ENCODE measurements at regions not wholly inside any gene's neighbourhood (a gene's known extent, or its start where the extent isn't known, plus 50 kb on each side); places are given as distances from the start of the nearest gene placed in this dataset.

- no peaks in the 10 kb centered on the region for H3K36me3 ChIP-seq (ENCODE audit: control insufficient read depth in 2 of 2, extremely low read depth in 1 of 2, insufficient read depth in 2 of 2, low read length in 2 of 2)
- H3K79me2 ChIP-seq (ENCODE audit: control insufficient read depth, insufficient read depth, low read length), result no peaks in the 10 kb centered on the region
- no peaks in the 10 kb centered on the region for H3K9me3 ChIP-seq (ENCODE audit: control insufficient read depth, low read depth, low read length)
- DNase-seq (ENCODE audit: low read depth, low spot score) (no peak), FAIRE-seq (no peak)
- H3K9me1 ChIP-seq (ENCODE audit: control insufficient read depth, extremely low read depth, insufficient read depth, low read length), result no peaks in the 10 kb centered on the region
- no peak overlapping the region for H3K9ac ChIP-seq (ENCODE audit: control insufficient read depth, extremely low read depth, insufficient read depth, low read length)
- H3K4me2 ChIP-seq (ENCODE audit: control insufficient read depth, extremely low read depth, insufficient read depth, low read depth, low read length), result no peak overlapping the region
- dilution Hi-C loops (cut with MboI; ENCODE audit: extremely low pct_ligation_motif_present, low sequenced_read_pairs), result no loop called here
- H3K4me1 ChIP-seq (ENCODE audit: control insufficient read depth, extremely low read depth, insufficient read depth, low read length), result no peaks in the 10 kb centered on the region
- TF ChIP-seq EZH2 (IDR thresholded peaks at IDR 0.05; ENCODE audit: low read length), result no peak
- no peak for TF ChIP-seq CTCF (optimal IDR thresholded peaks at IDR 0.05 in 1 of 3, IDR thresholded peaks at IDR 0.05 in 1 of 3, conservative IDR thresholded peaks at IDR 0.05 in 1 of 3; ENCODE audit: extremely low read depth in 1 of 3, insufficient read depth in 2 of 3, low read length in 3 of 3)
- H3K27me3 ChIP-seq (ENCODE audit: control insufficient read depth, extremely low read depth, insufficient read depth, low read length), result no peaks in the 10 kb centered on the region
- no peak overlapping the region for H3K4me3 ChIP-seq (ENCODE audit: control insufficient read depth in 2 of 3, extremely low read depth in 1 of 3, insufficient read depth in 2 of 3, low read depth in 1 of 3, low read length in 3 of 3)
- H3K27ac ChIP-seq (ENCODE audit: control insufficient read depth, insufficient read depth, low read length), result no peak overlapping the region
- no peak overlapping the region for H2AFZ ChIP-seq (ENCODE audit: control insufficient read depth, low read length)
- no peaks in the 10 kb centered on the region for H4K20me1 ChIP-seq (ENCODE audit: control insufficient read depth, extremely low read depth, insufficient read depth, low read length)
These were observed 221.9 kb downstream of the LHFPL1 start for GRCh38 chrX:112457788-112458187.

- dilution Hi-C loops (cut with MboI; ENCODE audit: extremely low pct_ligation_motif_present, low sequenced_read_pairs), result no loop called here
- Histone ChIP-seq H4K20me1 (ENCODE audit: control insufficient read depth, extremely low read depth, insufficient read depth, low read length) (no peaks in the 10 kb centered on the region), H3K36me3 (ENCODE audit: control insufficient read depth in 2 of 2, extremely low read depth in 1 of 2, insufficient read depth in 2 of 2, low read length in 2 of 2) (no peaks in the 10 kb centered on the region), H3K4me3 (ENCODE audit: control insufficient read depth in 2 of 3, extremely low read depth in 1 of 3, insufficient read depth in 2 of 3, low read depth in 1 of 3, low read length in 3 of 3) (no peak overlapping the region), H2AFZ (ENCODE audit: control insufficient read depth, low read length) (no peak overlapping the region), H3K4me2 (ENCODE audit: control insufficient read depth, extremely low read depth, insufficient read depth, low read depth, low read length) (no peak overlapping the region), H3K9ac (ENCODE audit: control insufficient read depth, extremely low read depth, insufficient read depth, low read length) (no peak overlapping the region), H3K4me1 (ENCODE audit: control insufficient read depth, extremely low read depth, insufficient read depth, low read length) (no peaks in the 10 kb centered on the region), H3K27me3 (ENCODE audit: control insufficient read depth, extremely low read depth, insufficient read depth, low read length) (no peaks in the 10 kb centered on the region), H3K79me2 (ENCODE audit: control insufficient read depth, insufficient read depth, low read length) (no peaks in the 10 kb centered on the region), H3K27ac (ENCODE audit: control insufficient read depth, insufficient read depth, low read length) (no peak overlapping the region), H3K9me3 (ENCODE audit: control insufficient read depth, low read depth, low read length) (no peaks in the 10 kb centered on the region), H3K9me1 (ENCODE audit: control insufficient read depth, extremely low read depth, insufficient read depth, low read length) (no peaks in the 10 kb centered on the region)
- TF ChIP-seq EZH2 (IDR thresholded peaks at IDR 0.05; ENCODE audit: low read length), result no peak
- TF ChIP-seq CTCF (optimal IDR thresholded peaks at IDR 0.05 in 1 of 3, IDR thresholded peaks at IDR 0.05 in 1 of 3, conservative IDR thresholded peaks at IDR 0.05 in 1 of 3; ENCODE audit: extremely low read depth in 1 of 3, insufficient read depth in 2 of 3, low read length in 3 of 3), result no peak
- FAIRE-seq (no peak), DNase-seq (ENCODE audit: low read depth, low spot score) (no peak)
These were observed 228.9 kb downstream of the LHFPL1 start for GRCh38 chrX:112450810-112451209.

All from keratinocyte (primary cell).